GM21390 (cell line): ENCODE measurements at regions not wholly inside any gene's neighbourhood (a gene's known extent, or its start where the extent isn't known, plus 50 kb on each side); places are given as distances from the start of the nearest gene placed in this dataset.

Source experiments
- ATAC-seq: cut with Tn5 transposase; IDR thresholded peaks from one replicate; pipeline ENCODE4 v1.9.1; 2021; ENCODE audit not compliant: unreplicated experiment

- no peak for ATAC-seq
Measured at GRCh38 chr3:46114323-46114988, 87.2 kb upstream of the XCR1 start.

DNA sequence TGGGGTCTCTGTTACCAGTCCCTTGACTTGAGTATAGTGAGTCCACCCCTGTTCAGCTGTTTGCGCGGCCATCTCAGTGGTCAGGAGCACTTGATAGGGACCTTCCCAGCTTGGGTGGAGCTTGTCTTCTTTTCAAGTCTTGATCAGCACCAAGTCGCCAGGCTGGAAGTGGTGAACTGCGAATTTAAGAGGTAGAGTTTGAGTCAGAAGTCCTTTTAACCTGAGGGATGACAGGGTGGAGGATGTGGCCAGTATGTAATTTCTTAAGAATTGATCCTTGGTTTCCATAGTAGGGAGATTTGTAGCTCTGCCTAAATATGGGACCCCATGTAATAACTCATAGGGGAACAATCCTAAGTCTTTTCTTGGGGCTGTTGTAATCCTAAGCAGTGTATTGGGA, 86.3 kb upstream of the XCR1 start:
- ATAC-seq = no peak

- ATAC-seq = no peak
Measured at GRCh38 chr3:46112984-46113383, 85.7 kb upstream of the XCR1 start.

DNA sequence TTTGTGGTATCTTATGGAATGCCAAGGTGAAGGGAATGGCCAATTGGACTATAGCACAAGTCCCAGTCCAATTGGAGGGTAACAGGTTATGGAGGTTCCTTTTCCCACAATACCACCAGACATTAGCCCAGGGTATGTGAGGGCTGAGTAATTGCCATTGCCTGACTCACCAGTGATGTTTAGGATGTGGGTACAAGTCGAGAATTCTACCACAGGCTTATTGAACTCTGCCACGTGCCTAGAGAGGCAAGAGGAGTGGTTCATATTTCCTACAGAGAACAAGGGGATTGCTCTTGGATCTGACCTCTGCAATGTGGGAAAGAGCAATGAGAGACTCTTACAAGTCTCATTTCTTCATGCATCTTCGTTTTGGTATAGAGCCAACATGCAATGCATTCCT, 85.0 kb upstream of the XCR1 start:
- no peak for ATAC-seq

DNA sequence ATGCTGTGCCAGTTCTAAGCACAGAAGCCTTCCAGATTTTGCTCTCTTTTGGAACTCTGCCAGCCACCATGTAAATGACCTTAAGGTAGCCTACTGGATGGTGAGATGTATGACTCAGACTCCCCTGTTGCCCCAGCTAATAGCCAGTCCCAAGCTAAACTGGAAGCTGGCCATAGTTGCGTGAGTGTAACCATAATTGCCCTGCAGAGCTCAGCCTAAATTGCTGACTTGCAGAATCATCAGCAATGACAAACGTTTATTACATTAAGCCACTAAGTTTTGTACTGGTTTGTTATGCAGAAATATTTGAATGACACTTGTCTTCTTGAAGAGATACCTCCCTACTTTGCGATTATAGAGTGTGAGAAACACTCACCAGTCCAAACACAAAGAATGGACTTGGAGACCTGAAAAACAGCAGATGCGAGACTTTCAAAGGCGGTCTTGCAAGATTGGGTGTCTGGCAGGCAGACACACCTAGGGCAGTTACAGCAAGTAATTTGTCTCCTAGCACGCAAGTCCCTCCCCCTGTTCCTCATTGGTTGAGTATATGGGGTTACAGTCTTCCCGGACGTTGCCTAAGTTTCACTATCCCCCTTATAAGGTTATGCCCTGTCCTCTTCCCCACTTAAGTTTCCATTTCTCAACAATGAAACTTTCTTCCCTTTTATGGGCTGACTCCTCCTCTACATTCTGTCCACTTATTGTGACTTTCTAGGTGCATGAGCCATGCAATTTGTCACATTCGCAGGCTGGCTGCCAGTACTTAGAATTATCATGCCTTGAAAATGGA, 83.6 kb upstream of the XCR1 start:
- ATAC-seq = no peak

GRCh38 chr3:46107682-46108081, 80.4 kb upstream of the XCR1 start:
- no peak for ATAC-seq

DNA sequence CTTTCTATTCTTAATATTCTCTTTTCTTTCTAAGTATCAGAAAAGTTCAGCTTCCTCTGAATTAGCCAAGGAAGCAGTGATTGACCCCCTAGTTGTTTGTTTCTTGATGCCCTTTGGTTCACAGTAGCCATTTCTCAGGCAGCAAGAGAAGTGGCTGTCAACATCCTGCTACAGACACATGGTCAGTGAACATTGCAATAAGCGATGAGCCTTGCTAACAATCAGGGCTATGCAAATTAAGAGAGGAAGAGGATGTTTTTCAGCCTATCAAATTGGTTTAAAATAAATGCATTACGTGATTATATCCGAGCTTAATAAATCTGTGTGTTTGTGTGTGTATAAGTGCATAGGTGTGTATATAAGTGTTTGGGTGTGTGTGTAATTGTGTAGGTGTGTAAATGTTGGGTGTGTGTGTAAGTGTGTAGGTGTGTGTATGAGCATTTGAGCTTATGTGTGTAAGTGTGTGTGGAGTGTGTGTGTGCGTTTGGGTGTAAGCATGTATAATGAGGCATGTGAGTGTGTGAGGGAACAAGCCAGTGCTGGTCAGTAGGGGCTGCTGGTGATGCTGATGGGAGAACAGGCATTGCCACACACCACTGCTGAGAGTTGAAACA, 78.1 kb upstream of the XCR1 start:
- no peak for ATAC-seq

DNA sequence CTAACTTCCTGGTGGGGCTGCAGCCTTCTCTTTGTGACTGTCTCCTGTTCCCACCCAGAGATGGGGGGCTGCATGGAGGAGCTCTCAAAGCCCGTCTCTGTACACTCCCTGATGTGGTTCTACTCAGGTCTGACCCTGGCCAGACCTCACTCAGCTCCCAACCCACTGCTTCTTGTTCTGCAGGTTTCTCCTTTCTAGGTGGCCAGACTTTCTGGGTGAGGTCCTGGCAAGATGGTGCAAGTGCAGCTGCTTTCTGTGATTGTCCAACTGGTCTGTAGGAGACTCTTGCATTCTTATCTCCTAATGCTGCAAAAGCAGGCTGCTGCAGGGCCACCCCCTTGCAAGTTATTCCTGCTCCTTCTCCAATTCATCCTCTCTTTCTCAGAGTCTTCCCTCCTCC, 77.4 kb upstream of the XCR1 start:
- no peak for ATAC-seq

GRCh38 chr3:46102780-46103130, 75.5 kb upstream of the XCR1 start:
- ATAC-seq = no peak

DNA sequence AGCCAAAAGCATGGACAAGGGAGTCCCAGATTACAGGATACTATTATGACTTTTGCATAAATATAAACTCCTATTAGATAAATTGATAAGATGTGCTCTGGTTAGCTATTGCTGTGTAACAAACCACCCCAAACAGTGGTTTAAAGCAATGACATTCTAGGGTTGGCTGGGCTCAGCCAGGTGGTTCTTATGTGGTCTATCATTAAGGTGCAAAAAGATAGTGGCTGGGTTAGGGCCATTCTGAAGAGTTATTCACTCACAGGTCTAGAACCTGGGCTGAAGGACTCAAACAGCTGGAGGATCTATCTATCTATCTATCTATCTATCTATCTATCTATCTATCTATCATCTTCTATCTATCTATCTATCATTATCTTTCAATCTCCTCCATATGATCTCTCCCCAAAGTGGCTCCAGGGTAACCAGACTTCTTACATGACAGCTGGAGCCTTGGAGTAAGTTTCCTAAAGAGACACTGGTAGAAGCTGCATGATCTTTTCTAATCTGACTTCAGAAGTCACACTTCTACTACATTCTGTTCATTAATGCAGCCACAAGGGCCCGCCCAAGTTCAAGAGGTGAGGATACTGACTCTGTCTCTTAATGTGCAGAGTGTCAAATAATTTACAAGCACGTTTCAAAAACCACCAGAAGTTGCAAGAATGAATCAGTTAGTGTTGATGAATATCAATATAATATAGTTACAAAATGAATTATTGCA, 74.9 kb upstream of the XCR1 start:
- no peak for ATAC-seq

DNA sequence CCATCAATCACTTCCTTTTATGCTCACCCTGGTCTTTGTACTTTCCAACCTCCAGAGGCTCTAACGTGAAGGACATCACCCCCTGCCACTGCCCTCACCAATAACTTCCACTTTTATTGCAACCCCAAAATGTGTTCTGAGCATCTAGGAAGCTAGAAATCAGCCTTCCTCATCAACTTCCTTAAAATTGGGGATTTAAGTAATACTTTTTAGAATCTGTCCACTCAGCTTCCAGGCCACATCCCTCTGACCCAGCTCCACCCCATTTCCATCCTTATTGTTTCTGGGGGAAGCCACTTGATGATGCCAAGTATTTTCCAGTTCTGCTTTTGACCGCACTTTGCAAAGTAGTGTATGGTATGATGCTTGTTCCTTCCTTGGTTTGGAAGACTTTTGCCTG, 73.5 kb upstream of the XCR1 start:
- ATAC-seq = no peak

GRCh38 chr3:46098319-46098761, 71.1 kb upstream of the XCR1 start:
- ATAC-seq = peak; percentile 62

GRCh38 chr3:46097691-46098241, 70.5 kb upstream of the XCR1 start:
- ATAC-seq = peak; percentile 15

DNA sequence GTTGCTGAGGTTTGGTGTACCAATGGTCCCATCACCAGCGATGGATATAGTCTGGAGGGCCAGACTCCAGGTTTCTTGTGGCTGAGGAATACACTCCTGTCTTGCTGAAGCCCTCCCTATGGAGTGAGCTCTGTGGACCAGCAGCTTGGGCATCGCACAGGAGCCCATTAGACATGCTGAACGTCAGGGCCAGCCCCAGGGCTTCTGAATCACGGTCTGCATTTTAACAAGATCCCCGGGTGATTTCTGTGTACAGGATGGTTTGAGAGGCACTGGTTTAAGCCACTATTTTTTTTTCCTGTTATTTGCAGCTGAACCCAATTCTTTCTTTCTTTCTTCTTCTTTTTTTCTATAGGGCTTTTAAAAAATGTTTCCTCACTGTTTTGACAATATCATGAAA, 69.5 kb upstream of the XCR1 start:
- no peak for ATAC-seq

DNA sequence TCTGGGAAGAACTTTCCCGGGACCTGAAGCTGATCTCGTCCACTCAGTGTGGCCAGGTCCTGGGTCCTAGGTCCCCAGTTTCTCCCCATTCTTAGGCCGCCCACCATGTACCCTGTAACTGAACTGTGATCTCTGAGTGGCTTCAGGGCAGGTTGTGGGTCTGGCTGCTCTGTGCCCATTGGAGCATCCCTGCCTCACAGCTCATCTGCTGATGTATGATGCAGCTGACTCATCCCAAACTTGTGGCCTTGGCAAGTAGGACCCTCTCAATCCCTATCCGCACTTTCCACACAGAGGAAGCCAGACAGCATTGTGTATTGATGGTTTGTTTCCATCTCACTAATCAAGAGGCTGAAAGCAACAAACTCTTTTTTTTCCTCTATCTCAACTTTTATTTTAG, 69.1 kb upstream of the XCR1 start:
- ATAC-seq = no peak

DNA sequence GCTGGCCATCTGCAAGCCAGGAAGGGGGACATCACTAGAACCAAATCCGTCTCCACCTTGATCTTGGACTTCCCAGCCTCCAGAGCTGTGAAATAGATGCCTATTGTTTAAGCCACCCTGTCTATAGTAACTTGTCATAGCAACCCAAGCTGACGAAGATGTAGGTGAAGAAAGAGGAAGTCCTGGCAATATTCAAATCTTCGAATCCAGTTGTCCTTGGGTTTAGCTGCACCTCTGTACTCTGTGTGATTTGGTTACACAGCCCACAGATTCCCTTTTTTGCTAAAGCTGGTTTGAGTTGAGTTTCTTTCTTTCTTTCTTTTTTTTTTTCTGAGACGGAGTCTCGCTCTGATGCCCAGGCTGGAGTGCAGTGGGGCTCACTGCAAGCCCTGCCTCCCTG, 68.0 kb upstream of the XCR1 start:
- ATAC-seq = peak; percentile 55

DNA sequence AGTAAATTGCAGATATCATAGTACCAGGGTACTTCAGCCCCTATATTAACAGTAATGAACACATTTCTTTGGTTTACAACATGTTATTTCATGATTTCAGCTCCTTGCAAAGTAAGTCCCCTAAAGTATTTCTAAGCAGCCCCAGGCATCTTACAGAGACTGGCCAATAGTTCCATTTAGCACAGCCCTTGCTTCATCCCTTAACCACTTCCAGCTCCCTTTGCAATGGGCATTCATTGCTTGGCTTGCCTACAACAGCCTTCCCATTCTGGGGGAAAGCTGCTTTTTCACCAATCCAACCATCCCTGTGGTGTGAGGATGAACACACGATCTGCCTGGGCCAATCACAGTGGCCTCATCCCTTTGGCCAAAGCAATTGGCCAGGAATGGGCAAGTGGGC, 67.2 kb upstream of the XCR1 start:
- ATAC-seq = no peak

- ATAC-seq = no peak
Measured at GRCh38 chr3:46093966-46094365, 66.7 kb upstream of the XCR1 start.

DNA sequence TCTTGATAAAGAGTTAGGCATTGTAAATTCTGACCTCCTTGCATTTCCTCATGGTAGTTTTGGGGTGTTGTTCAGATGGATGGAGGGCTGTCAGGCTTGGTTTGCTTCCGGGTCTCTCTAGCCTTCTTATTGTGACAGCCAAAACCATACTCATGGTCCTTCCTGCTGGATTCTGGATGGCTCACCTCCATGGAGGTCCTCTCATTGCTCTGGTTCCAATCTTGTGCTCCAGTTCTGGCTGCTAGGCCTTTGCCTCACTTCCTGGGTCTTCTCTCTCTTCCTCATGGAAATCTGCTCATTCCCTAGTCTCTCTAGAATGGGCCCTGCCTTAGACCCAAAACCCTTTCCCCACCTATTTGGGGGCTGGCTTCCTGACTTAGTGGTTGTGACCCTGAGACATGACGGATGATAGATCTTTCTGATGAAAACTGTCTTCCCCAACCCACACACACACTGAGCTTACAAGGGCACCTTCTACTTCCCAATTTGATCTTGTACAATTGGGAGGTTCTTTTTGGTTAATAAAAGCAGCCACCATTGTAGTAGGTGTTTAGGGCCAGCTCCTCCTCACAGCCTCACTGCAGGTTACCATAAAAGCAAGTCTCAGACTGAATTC, 66.2 kb upstream of the XCR1 start:
- no peak for ATAC-seq

DNA sequence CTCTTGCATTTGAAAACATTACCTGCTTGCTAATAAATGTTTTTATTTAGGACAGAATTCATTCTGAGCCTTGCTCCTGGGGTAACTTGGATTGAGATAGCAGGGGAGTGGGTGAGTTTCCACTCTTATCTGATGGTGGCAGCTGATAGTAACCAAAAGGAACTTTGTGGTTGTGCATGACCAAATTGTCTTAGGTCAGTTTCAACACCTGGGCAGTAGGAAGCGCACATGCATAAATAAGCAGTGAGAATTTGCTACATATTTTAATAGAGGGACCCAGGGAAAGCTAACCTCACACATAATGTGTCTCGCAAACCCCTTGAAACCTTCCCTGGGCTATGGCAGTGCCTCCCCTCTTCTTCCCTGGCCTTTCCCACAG, 65.4 kb upstream of the XCR1 start:
- ATAC-seq = peak; percentile 40
